ENCODE measurements at regions not wholly inside any gene's neighbourhood (a gene's known extent, or its start where the extent isn't known, plus 50 kb on each side); places are given as distances from the start of the nearest gene placed in this dataset.

DNA sequence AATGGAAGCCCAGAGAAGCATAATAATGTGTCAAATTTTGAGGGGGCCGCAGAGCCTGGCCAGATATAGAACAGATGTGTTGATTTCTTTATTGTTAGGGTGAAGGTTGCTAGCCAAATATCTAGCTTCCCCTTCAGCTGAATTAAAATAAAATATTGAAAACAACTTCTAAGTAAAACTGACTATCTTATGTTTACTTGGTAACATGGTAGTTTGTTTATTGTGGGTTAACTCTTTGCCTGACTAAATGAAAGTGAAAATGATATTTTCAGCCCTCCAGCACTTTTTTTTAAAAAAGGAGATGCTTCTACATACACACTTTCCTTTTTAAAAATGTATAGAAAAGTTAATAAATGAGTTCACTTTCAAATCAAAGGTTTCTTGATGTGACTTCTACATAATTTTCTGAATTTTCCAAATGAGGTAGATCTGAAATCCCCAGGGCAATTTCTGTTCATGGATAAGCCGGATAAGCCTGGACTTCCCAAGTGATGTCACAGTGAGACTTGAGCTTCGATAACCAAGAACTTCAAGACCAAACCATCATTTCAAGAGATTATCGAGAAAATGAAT lies 172.1 kb upstream of the OLIG3 start (continued):
- TF ChIP-seq GATAD2B (conservative IDR thresholded peaks at IDR 0.05; ENCODE audit: low read depth) (no peak), NRF1 (conservative IDR thresholded peaks at IDR 0.05; ENCODE audit: low read depth, low read length) (no peak), SRF (IDR thresholded peaks at IDR 0.05; ENCODE audit: low read depth in 2 of 2, low read length in 2 of 2) (peak in 1 of 2 experiments; percentile 90; a peak in 2 of 4 replicates), CHD4 (IDR thresholded peaks at IDR 0.05) (no peak), PAX8 (IDR thresholded peaks at IDR 0.05) (no peak), JUNB (IDR thresholded peaks at IDR 0.05) (no peak; the same call in 1 of the 2 replicates), FOXK2 (IDR thresholded peaks at IDR 0.05) (no peak), ZNF207 (IDR thresholded peaks at IDR 0.05; ENCODE audit: borderline replicate concordance) (no peak), STAT1 (conservative IDR thresholded peaks at IDR 0.05) (no peak), SIN3A (IDR thresholded peaks at IDR 0.05; ENCODE audit: low read depth, low read length) (no peak), YY1 (IDR thresholded peaks at IDR 0.05; ENCODE audit: low read depth, low read length) (no peak), SUZ12 (IDR thresholded peaks at IDR 0.05; ENCODE audit: unreplicated experiment) (no peak), MYB (IDR thresholded peaks at IDR 0.05; ENCODE audit: borderline replicate concordance, low read depth, low read length) (no peak), FOS (IDR thresholded peaks at IDR 0.05; ENCODE audit: borderline replicate concordance, extremely low read depth, insufficient read length) (no peak)
- TF ChIP-seq, protein P1, sequence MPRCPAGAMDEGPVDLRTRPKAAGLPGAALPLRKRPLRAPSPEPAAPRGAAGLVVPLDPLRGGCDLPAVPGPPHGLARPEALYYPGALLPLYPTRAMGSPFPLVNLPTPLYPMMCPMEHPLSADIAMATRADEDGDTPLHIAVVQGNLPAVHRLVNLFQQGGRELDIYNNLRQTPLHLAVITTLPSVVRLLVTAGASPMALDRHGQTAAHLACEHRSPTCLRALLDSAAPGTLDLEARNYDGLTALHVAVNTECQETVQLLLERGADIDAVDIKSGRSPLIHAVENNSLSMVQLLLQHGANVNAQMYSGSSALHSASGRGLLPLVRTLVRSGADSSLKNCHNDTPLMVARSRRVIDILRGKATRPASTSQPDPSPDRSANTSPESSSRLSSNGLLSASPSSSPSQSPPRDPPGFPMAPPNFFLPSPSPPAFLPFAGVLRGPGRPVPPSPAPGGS (IDR thresholded peaks at IDR 0.05; ENCODE audit: borderline replicate concordance, insufficient read depth, low read depth, low read length, poor library complexity, severe bottlenecking), result no peak
- TF ChIP-seq, protein P2, sequence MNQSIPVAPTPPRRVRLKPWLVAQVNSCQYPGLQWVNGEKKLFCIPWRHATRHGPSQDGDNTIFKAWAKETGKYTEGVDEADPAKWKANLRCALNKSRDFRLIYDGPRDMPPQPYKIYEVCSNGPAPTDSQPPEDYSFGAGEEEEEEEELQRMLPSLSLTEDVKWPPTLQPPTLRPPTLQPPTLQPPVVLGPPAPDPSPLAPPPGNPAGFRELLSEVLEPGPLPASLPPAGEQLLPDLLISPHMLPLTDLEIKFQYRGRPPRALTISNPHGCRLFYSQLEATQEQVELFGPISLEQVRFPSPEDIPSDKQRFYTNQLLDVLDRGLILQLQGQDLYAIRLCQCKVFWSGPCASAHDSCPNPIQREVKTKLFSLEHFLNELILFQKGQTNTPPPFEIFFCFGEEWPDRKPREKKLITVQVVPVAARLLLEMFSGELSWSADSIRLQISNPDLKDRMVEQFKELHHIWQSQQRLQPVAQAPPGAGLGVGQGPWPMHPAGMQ (IDR thresholded peaks at IDR 0.05; ENCODE audit: borderline replicate concordance), result no peak
- TF ChIP-seq, protein P3, sequence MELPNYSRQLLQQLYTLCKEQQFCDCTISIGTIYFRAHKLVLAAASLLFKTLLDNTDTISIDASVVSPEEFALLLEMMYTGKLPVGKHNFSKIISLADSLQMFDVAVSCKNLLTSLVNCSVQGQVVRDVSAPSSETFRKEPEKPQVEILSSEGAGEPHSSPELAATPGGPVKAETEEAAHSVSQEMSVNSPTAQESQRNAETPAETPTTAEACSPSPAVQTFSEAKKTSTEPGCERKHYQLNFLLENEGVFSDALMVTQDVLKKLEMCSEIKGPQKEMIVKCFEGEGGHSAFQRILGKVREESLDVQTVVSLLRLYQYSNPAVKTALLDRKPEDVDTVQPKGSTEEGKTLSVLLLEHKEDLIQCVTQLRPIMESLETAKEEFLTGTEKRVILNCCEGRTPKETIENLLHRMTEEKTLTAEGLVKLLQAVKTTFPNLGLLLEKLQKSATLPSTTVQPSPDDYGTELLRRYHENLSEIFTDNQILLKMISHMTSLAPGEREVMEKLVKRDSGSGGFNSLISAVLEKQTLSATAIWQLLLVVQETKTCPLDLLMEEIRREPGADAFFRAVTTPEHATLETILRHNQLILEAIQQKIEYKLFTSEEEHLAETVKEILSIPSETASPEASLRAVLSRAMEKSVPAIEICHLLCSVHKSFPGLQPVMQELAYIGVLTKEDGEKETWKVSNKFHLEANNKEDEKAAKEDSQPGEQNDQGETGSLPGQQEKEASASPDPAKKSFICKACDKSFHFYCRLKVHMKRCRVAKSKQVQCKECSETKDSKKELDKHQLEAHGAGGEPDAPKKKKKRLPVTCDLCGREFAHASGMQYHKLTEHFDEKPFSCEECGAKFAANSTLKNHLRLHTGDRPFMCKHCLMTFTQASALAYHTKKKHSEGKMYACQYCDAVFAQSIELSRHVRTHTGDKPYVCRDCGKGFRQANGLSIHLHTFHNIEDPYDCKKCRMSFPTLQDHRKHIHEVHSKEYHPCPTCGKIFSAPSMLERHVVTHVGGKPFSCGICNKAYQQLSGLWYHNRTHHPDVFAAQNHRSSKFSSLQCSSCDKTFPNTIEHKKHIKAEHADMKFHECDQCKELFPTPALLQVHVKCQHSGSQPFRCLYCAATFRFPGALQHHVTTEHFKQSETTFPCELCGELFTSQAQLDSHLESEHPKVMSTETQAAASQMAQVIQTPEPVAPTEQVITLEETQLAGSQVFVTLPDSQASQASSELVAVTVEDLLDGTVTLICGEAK (IDR thresholded peaks at IDR 0.05; ENCODE audit: borderline replicate concordance), result no peak; the same call in 1 of the 2 replicates
- TF ChIP-seq, protein P4, sequence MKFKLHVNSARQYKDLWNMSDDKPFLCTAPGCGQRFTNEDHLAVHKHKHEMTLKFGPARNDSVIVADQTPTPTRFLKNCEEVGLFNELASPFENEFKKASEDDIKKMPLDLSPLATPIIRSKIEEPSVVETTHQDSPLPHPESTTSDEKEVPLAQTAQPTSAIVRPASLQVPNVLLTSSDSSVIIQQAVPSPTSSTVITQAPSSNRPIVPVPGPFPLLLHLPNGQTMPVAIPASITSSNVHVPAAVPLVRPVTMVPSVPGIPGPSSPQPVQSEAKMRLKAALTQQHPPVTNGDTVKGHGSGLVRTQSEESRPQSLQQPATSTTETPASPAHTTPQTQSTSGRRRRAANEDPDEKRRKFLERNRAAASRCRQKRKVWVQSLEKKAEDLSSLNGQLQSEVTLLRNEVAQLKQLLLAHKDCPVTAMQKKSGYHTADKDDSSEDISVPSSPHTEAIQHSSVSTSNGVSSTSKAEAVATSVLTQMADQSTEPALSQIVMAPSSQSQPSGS (IDR thresholded peaks at IDR 0.05; ENCODE audit: low read length), result peak; percentile 71; the same call in 1 of the 2 replicates
